ENCODE measurements at regions not wholly inside any gene's neighbourhood (a gene's known extent, or its start where the extent isn't known, plus 50 kb on each side); places are given as distances from the start of the nearest gene placed in this dataset.

GRCh38 chr5:133877351-133878235 is 90.8 kb downstream of the C5orf15 start:
- Histone ChIP-seq H3K4me3 (ENCODE audit: low read depth in 1 of 3, low read length in 3 of 3) (no peak overlapping the region), H3K9me3 (ENCODE audit: control insufficient read depth in 2 of 2, insufficient read depth in 1 of 2, low read depth in 1 of 2, low read length in 1 of 2) (peaks cover 0 to 7% of the 10 kb centered on the region in 2 donors), H3K27ac (ENCODE audit: low read depth in 1 of 3, low read length in 2 of 3) (no peak overlapping the region), H3K4me1 (ENCODE audit: control insufficient read depth in 3 of 3, insufficient read depth in 2 of 3, low read depth in 1 of 3, low read length in 2 of 3) (no peaks in the 10 kb centered on the region), H3K36me3 (ENCODE audit: control insufficient read depth in 3 of 3, insufficient read depth in 2 of 3, low read depth in 1 of 3, low read length in 3 of 3) (no peaks in the 10 kb centered on the region), H3K27me3 (ENCODE audit: control insufficient read depth in 3 of 3, insufficient read depth in 3 of 3, low read length in 3 of 3) (peaks cover 0 to 5% (median 0%) of the 10 kb centered on the region in 3 donors)
- 80 to 86% (median 83%) methylated on average over 10 of the region's 10 CpGs for whole genome bisulfite sequencing, 3 donors
- no peak for FAIRE-seq
- DNase-seq = no peak

- DNase-seq (no peak), FAIRE-seq (no peak)
- Histone ChIP-seq H3K4me3 (ENCODE audit: low read depth in 1 of 3, low read length in 3 of 3) (no peak overlapping the region), H3K4me1 (ENCODE audit: control insufficient read depth in 3 of 3, insufficient read depth in 2 of 3, low read depth in 1 of 3, low read length in 2 of 3) (no peaks in the 10 kb centered on the region), H3K9me3 (ENCODE audit: control insufficient read depth in 2 of 2, insufficient read depth in 1 of 2, low read depth in 1 of 2, low read length in 1 of 2) (peaks cover 0 to 7% of the 10 kb centered on the region in 2 donors), H3K27ac (ENCODE audit: low read depth in 1 of 3, low read length in 2 of 3) (no peak overlapping the region), H3K36me3 (ENCODE audit: control insufficient read depth in 3 of 3, insufficient read depth in 2 of 3, low read depth in 1 of 3, low read length in 3 of 3) (no peaks in the 10 kb centered on the region), H3K27me3 (ENCODE audit: control insufficient read depth in 3 of 3, insufficient read depth in 3 of 3, low read length in 3 of 3) (peaks cover 0 to 3% (median 0%) of the 10 kb centered on the region in 3 donors)
- 66 to 82% (median 78%) methylated on average over 3 of the region's 3 CpGs for WGBS, 3 donors
Measured at GRCh38 chr5:133876266-133876665, 92.2 kb downstream of the C5orf15 start.

DNA sequence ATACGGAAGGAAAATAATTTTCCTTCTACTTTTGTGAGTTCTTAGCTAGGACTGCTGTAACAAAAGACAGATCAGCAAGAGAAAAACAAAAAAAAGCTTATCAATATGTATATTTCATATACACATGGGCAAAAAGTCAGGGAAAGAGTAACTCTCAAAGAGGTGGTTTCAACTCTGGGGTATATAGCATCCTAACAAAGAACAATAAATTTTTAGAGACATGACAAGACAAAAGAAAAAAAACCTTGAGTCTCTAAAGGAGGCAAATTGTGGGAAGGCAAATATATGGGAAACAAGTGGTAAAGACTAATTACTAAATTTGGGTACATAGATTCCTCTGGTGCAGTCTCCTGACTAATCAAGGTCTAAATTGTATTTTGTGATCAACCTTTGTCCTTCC is 93.2 kb downstream of the C5orf15 start:
- H3K27me3 ChIP-seq (ENCODE audit: control insufficient read depth in 3 of 3, insufficient read depth in 3 of 3, low read length in 3 of 3) = peaks cover 0 to 3% (median 0%) of the 10 kb centered on the region in 3 donors
- no peak for FAIRE-seq
- no peak overlapping the region for H3K27ac ChIP-seq (ENCODE audit: low read depth in 1 of 3, low read length in 2 of 3)
- H3K36me3 ChIP-seq (ENCODE audit: control insufficient read depth in 3 of 3, insufficient read depth in 2 of 3, low read depth in 1 of 3, low read length in 3 of 3) = no peaks in the 10 kb centered on the region
- H3K4me3 ChIP-seq (ENCODE audit: low read depth in 1 of 3, low read length in 3 of 3) = no peak overlapping the region
- peaks cover 0 to 7% of the 10 kb centered on the region in 2 donors for H3K9me3 ChIP-seq (ENCODE audit: control insufficient read depth in 2 of 2, insufficient read depth in 1 of 2, low read depth in 1 of 2, low read length in 1 of 2)
- WGBS, 3 donors = 85 to 97% (median 96%) methylated on average over 1 of the region's 1 CpG
- DNase-seq = no peak
- H3K4me1 ChIP-seq (ENCODE audit: control insufficient read depth in 3 of 3, insufficient read depth in 2 of 3, low read depth in 1 of 3, low read length in 2 of 3) = no peaks in the 10 kb centered on the region

DNA sequence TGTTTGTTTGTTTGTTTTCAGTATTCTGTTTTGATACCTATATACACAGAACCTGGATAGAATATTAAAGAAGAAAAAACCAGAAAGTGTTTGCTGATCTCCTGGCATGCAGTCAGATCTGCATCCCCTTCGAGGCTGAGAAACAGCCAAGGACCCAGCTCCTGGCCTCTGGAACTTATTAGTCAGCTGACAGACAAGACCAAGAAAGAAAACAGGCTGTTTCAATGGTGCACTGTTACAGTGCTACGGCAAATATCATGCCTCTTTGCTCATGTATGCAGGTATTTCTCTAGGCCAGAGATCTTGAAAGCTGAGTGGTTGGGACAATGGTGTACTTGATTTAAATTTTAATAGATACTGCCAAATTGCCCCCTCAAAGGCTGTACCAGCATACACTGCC is 95.0 kb downstream of the C5orf15 start:
- DNase-seq = no peak
- Histone ChIP-seq H3K9me3 (ENCODE audit: control insufficient read depth in 2 of 2, insufficient read depth in 1 of 2, low read depth in 1 of 2, low read length in 1 of 2) (peaks cover 0 to 7% of the 10 kb centered on the region in 2 donors), H3K4me1 (ENCODE audit: control insufficient read depth in 3 of 3, insufficient read depth in 2 of 3, low read depth in 1 of 3, low read length in 2 of 3) (no peaks in the 10 kb centered on the region), H3K27ac (ENCODE audit: low read depth in 1 of 3, low read length in 2 of 3) (no peak overlapping the region), H3K27me3 (ENCODE audit: control insufficient read depth in 3 of 3, insufficient read depth in 3 of 3, low read length in 3 of 3) (peaks cover 0 to 4% (median 0%) of the 10 kb centered on the region in 3 donors), H3K36me3 (ENCODE audit: control insufficient read depth in 3 of 3, insufficient read depth in 2 of 3, low read depth in 1 of 3, low read length in 3 of 3) (no peaks in the 10 kb centered on the region), H3K4me3 (ENCODE audit: low read depth in 1 of 3, low read length in 3 of 3) (no peak overlapping the region)
- FAIRE-seq = no peak
- WGBS, 3 donors = 53 to 60% (median 54%) methylated on average over 2 of the region's 2 CpGs

- Histone ChIP-seq H3K36me3 (ENCODE audit: control insufficient read depth in 3 of 3, insufficient read depth in 2 of 3, low read depth in 1 of 3, low read length in 3 of 3) (no peaks in the 10 kb centered on the region), H3K4me3 (ENCODE audit: low read depth in 1 of 3, low read length in 3 of 3) (no peak overlapping the region), H3K27ac (ENCODE audit: low read depth in 1 of 3, low read length in 2 of 3) (no peak overlapping the region), H3K4me1 (ENCODE audit: control insufficient read depth in 3 of 3, insufficient read depth in 2 of 3, low read depth in 1 of 3, low read length in 2 of 3) (no peaks in the 10 kb centered on the region), H3K27me3 (ENCODE audit: control insufficient read depth in 3 of 3, insufficient read depth in 3 of 3, low read length in 3 of 3) (peaks cover 0 to 4% (median 0%) of the 10 kb centered on the region in 3 donors), H3K9me3 (ENCODE audit: control insufficient read depth in 2 of 2, insufficient read depth in 1 of 2, low read depth in 1 of 2, low read length in 1 of 2) (peaks cover 0 to 3% of the 10 kb centered on the region in 2 donors)
- no peak for DNase-seq
- no peak for FAIRE-seq
Measured at GRCh38 chr5:133870661-133871060, 97.8 kb downstream of the C5orf15 start.

DNA sequence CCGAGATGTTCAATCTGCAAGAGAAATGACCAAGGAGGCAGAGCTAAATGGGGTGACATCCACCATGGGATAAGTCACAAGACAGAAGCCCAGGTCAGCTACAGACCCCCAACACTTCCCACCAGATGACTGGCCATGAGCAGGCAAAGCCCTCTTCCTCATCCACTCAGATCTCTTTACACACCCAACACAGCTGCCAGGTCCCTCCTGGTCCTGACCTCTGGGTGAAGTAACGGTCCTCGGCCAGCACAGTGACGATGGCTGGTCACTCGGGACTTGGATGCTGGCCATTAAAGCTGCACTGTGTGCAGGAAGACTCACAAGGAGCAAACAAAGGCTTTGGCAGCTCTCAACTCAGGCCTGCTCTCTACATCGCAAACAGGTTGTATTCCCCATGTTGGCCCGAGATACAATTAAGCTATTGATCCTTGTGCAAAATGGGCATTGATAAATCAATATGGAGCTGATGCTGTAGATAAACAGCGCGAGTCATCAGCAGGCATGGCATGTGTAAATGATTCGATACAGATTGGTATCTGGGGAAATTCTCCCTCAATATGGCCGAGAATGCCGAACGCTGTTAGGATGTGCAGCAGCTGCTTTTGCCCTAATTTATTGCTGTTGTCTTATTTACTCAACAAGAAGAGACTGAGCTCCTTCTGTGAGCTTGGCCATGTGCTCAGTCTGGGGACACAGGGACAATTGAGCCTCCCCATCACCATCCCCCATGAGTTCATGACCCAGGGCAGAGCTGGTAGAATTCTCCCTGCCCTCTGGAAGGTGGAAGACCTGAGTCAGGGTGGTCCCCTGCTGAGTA is 98.7 kb downstream of the C5orf15 start:
- no peak for FAIRE-seq
- no peaks in the 10 kb centered on the region for H3K36me3 ChIP-seq (ENCODE audit: control insufficient read depth in 3 of 3, insufficient read depth in 2 of 3, low read depth in 1 of 3, low read length in 3 of 3)
- no peaks in the 10 kb centered on the region for H3K4me1 ChIP-seq (ENCODE audit: control insufficient read depth in 3 of 3, insufficient read depth in 2 of 3, low read depth in 1 of 3, low read length in 2 of 3)
- H3K4me3 ChIP-seq (ENCODE audit: low read depth in 1 of 3, low read length in 3 of 3) = no peak overlapping the region
- no peak for DNase-seq
- no peaks in the 10 kb centered on the region for H3K9me3 ChIP-seq (ENCODE audit: control insufficient read depth in 2 of 2, insufficient read depth in 1 of 2, low read depth in 1 of 2, low read length in 1 of 2)
- peaks cover 0 to 4% (median 0%) of the 10 kb centered on the region in 3 donors for H3K27me3 ChIP-seq (ENCODE audit: control insufficient read depth in 3 of 3, insufficient read depth in 3 of 3, low read length in 3 of 3)
- H3K27ac ChIP-seq (ENCODE audit: low read depth in 1 of 3, low read length in 2 of 3) = no peak overlapping the region
- 32 to 61% (median 41%) methylated on average over 13 of the region's 13 CpGs for WGBS, 3 donors

DNA sequence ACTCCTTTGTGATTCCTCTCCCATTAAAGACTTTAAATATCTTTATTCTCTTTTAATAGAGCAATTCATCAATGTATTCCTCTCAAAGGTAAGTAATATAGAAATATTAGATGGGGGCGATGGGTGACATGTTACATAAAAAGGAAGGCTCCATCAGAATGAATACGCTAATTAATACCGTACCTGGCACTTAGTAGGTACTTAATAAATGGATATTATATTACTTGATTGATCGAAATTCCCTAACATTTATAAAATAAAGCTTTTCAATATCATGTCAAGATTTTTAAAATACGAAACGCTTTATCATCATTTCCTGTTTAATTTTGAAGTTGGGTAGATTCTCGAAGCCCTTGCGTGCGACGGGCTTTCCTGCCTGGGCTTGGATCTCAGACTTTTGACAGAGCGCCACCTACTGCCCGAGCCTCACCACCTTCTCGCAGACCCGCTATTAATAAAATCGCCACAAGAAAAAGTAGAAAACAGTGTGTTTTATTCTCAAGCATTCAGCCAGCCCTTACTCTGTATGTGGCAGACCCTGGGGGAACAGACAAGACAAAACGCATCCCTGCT is 99.4 kb downstream of the C5orf15 start:
- no peak overlapping the region for H3K27ac ChIP-seq (ENCODE audit: low read depth in 1 of 3, low read length in 2 of 3)
- H3K27me3 ChIP-seq (ENCODE audit: control insufficient read depth in 3 of 3, insufficient read depth in 3 of 3, low read length in 3 of 3) = peaks cover 0 to 4% (median 0%) of the 10 kb centered on the region in 3 donors
- no peak overlapping the region for H3K4me3 ChIP-seq (ENCODE audit: low read depth in 1 of 3, low read length in 3 of 3)
- no peaks in the 10 kb centered on the region for H3K36me3 ChIP-seq (ENCODE audit: control insufficient read depth in 3 of 3, insufficient read depth in 2 of 3, low read depth in 1 of 3, low read length in 3 of 3)
- FAIRE-seq (no peak), DNase-seq (peak; percentile 58 to 80)
- H3K9me3 ChIP-seq (ENCODE audit: control insufficient read depth in 2 of 2, insufficient read depth in 1 of 2, low read depth in 1 of 2, low read length in 1 of 2) = no peaks in the 10 kb centered on the region
- no peaks in the 10 kb centered on the region for H3K4me1 ChIP-seq (ENCODE audit: control insufficient read depth in 3 of 3, insufficient read depth in 2 of 3, low read depth in 1 of 3, low read length in 2 of 3)
- 14 to 18% (median 17%) methylated on average over 16 of the region's 16 CpGs for WGBS, 3 donors

- Histone ChIP-seq H3K36me3 (ENCODE audit: control insufficient read depth in 3 of 3, insufficient read depth in 2 of 3, low read depth in 1 of 3, low read length in 3 of 3) (no peaks in the 10 kb centered on the region), H3K27me3 (ENCODE audit: control insufficient read depth in 3 of 3, insufficient read depth in 3 of 3, low read length in 3 of 3) (peaks cover 0 to 4% (median 0%) of the 10 kb centered on the region in 3 donors), H3K9me3 (ENCODE audit: control insufficient read depth in 2 of 2, insufficient read depth in 1 of 2, low read depth in 1 of 2, low read length in 1 of 2) (no peaks in the 10 kb centered on the region), H3K4me1 (ENCODE audit: control insufficient read depth in 3 of 3, insufficient read depth in 2 of 3, low read depth in 1 of 3, low read length in 2 of 3) (no peaks in the 10 kb centered on the region), H3K27ac (ENCODE audit: low read depth in 1 of 3, low read length in 2 of 3) (no peak overlapping the region), H3K4me3 (ENCODE audit: low read depth in 1 of 3, low read length in 3 of 3) (no peak overlapping the region)
- no peak for DNase-seq
- 82 to 88% (median 84%) methylated on average over 10 of the region's 10 CpGs for WGBS, 3 donors
- FAIRE-seq = no peak
Measured at GRCh38 chr5:133867851-133868545, 100.4 kb downstream of the C5orf15 start.
